Gastrocnemius medialis (tissue), 4 donors: ENCODE measurements at regions not wholly inside any gene's neighbourhood (a gene's known extent, or its start where the extent isn't known, plus 50 kb on each side); places are given as distances from the start of the nearest gene placed in this dataset.
"Not testable (repeated sequence)": the region's sequence is repeated elsewhere in the genome, so short reads cannot be mapped to it uniquely, and the experiment has no call there.

Source experiments
- ATAC-seq, 2 donors: fragments of 150-250 bp; one replicate each; pipeline ENCODE4 v1.9.1; 2016
- DNase-seq, 2 donors: peaks; one replicate each; pipeline ENCODE4 v3.0.0-alpha.2; 2019
- H3K27ac ChIP-seq, 4 donors: fragments of 200-600 bp; sonication (generic); 1 replicate in 1 of 4; 2 replicates in 3 of 4; pipeline ENCODE4 v1.5.1; 2016 to 2018; ENCODE audit warnings: mild to moderate bottlenecking in 2 of 4, moderate library complexity in 1 of 4
- H3K27me3 ChIP-seq, 3 donors: fragments of 200-600 bp; sonication (generic) in 2 of 3; 1 replicate in 1 of 3; 2 replicates in 2 of 3; pipeline versions ENCODE4 v1.5.1 to v1.6.0; 2016 to 2019; ENCODE audit warnings: mild to moderate bottlenecking in 1 of 3, moderate library complexity in 1 of 3
- H3K36me3 ChIP-seq, 2 donors: fragments of 200-600 bp; sonication (generic) in 1 of 2; one replicate each; pipeline ENCODE4 v1.5.1; 2017 to 2018
- H3K4me1 ChIP-seq, 2 donors: fragments of 200-600 bp; sonication (generic) in 1 of 2; one replicate each; pipeline ENCODE4 v1.5.1; 2016 to 2017; ENCODE audit warnings: mild to moderate bottlenecking in 2 of 2
- H3K4me3 ChIP-seq, 4 donors: fragments of 200-600 bp; sonication (generic) in 3 of 4; 1 replicate in 1 of 4; 2 replicates in 3 of 4; pipeline ENCODE4 v1.5.1; 2016 to 2019; ENCODE audit warnings: mild to moderate bottlenecking in 2 of 4
- H3K9me3 ChIP-seq, 3 donors: fragments of 200-600 bp; sonication (generic) in 2 of 3; 1 replicate in 1 of 3; 2 replicates in 2 of 3; pipeline ENCODE4 v1.5.1; 2016 to 2019
- POLR2A ChIP-seq, 2 donors: fragments of 450-650 bp; IDR thresholded peaks; one replicate each; pipeline ENCODE4 v1.6.1; 2017; ENCODE audit warnings: antibody characterized with exemption in 2 of 2, mild to moderate bottlenecking in 2 of 2, moderate library complexity in 2 of 2
- in situ Hi-C, 4 donors: fragments of 200-750 bp; cut with MboI; loops; one replicate each; pipeline versions ENCODE4 v1.15.0 to v1.8.0; 2017; ENCODE audit warnings: low sequenced_read_pairs in 4 of 4
- intact Hi-C: fragments of 100-400 bp; cut with DNase I; formaldehyde crosslinking; loops from one replicate; pipeline ENCODE4 v1.15.1; 2023; ENCODE audit warnings: low total_unique reads
- TF ChIP-seq, protein P1 (sequence below), 5 experiments: fragments of 450-650 bp in 3 of 5; fragments of 200-600 bp in 2 of 5; sonication (generic) in 2 of 5; IDR thresholded peaks in 4 of 5; conservative IDR thresholded peaks in 1 of 5; 1 replicate in 4 of 5; 2 replicates in 1 of 5; pipeline ENCODE4 v1.5.1; 2016 to 2019; ENCODE audit warnings: antibody characterized with exemption in 5 of 5, mild to moderate bottlenecking in 3 of 5, moderate library complexity in 3 of 5

DNA sequence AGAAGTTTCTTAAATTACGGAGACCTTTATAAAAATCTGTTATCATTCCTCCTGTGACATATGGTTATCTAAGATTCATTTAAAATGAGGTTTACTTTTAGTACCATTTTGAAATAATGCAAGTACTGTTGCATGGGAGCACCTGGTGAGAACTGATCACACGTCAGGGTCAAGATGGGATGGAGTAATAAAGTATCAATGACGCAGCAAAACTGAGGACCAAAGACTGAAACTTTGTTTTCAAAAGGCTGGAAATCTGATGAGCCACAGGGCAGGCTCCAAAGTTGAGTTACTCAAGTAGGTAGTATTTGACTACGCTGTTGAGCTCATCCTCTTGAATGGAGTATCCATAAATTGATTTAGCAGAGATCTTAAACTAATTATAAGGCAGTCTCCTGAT, 411.9 kb upstream of the ZNF804A start:
- no peak for ATAC-seq
- Histone ChIP-seq H3K27me3 (no peaks in the 10 kb centered on the region), H3K27ac (no peak overlapping the region), H3K36me3 (no peaks in the 10 kb centered on the region), H3K9me3 (peaks cover 0 to 2% (median 0%) of the 10 kb centered on the region in 3 donors), H3K4me1 (no peaks in the 10 kb centered on the region), H3K4me3 (no peak overlapping the region)
- in situ Hi-C loops (no loop called here), intact Hi-C loops (no loop called here)
- DNase-seq: no peak
- TF ChIP-seq, protein P1, sequence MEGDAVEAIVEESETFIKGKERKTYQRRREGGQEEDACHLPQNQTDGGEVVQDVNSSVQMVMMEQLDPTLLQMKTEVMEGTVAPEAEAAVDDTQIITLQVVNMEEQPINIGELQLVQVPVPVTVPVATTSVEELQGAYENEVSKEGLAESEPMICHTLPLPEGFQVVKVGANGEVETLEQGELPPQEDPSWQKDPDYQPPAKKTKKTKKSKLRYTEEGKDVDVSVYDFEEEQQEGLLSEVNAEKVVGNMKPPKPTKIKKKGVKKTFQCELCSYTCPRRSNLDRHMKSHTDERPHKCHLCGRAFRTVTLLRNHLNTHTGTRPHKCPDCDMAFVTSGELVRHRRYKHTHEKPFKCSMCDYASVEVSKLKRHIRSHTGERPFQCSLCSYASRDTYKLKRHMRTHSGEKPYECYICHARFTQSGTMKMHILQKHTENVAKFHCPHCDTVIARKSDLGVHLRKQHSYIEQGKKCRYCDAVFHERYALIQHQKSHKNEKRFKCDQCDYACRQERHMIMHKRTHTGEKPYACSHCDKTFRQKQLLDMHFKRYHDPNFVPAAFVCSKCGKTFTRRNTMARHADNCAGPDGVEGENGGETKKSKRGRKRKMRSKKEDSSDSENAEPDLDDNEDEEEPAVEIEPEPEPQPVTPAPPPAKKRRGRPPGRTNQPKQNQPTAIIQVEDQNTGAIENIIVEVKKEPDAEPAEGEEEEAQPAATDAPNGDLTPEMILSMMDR (IDR thresholded peaks at IDR 0.05 in 4 of 5, conservative IDR thresholded peaks at IDR 0.05 in 1 of 5): no peak
- TF ChIP-seq POLR2A (IDR thresholded peaks at IDR 0.05): no peak

DNA sequence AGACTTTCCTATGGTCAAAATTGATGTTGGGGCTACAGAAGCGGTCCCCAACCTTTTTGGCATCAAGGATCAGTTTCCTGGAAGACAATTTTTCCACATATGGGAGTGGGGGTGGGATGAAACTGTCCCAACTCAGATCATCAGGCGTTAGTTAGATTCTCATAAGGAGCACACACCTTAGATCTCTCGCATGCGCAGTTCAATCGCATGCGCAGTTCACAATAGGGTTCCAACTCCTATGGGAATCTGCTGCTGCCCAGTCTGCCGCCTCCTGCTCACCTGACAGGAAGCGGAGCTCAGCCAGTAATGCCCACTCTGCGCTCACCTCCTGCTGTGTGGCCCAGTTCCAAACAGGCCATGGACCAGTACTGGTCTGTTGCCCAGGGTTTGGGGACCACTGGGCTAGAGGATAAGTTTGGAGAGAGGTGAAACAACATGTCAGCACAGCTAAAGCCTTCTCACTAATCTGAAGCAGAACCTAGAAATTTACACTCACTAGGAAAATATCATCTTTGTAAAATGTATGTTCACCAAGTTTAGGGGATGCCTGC, 410.8 kb upstream of the ZNF804A start:
- in situ Hi-C loops: no loop called here

DNA sequence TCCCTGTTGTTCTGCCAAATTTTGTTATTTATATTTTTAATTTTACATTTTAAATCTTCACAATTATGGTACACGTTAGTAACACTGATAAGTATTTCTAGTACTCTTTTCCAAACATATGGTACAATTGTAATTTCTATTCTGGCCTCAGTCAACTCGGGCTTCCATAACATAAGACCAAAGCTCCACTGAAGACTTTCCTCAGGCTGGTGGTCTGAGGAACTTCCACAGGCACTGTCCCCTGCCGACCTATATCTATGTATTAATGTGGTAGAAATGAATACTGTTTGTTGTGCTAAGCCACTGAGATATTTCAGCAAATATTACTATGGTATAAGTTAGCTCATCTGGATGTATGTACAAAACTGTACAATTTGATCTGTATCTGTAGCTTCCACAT, 407.6 kb upstream of the ZNF804A start:
- no peak overlapping the region for H3K4me3 ChIP-seq
- no peaks in the 10 kb centered on the region for H3K36me3 ChIP-seq
- H3K4me1 ChIP-seq: no peaks in the 10 kb centered on the region
- no peaks in the 10 kb centered on the region for H3K9me3 ChIP-seq
- no peaks in the 10 kb centered on the region for H3K27me3 ChIP-seq
- H3K27ac ChIP-seq: no peak overlapping the region
- intact Hi-C loops (no loop called here), in situ Hi-C loops (no loop called here)
- TF ChIP-seq, protein P1 (IDR thresholded peaks at IDR 0.05 in 4 of 5, conservative IDR thresholded peaks at IDR 0.05 in 1 of 5): no peak
- TF ChIP-seq POLR2A (IDR thresholded peaks at IDR 0.05): no peak
- ATAC-seq (no peak), DNase-seq (no peak)

More for the DNA sequence above, 410.8 kb upstream of the ZNF804A start:
- H3K36me3 ChIP-seq: no peaks in the 10 kb centered on the region
- ATAC-seq (no peak), DNase-seq (no peak)
- TF ChIP-seq, protein P1 (IDR thresholded peaks at IDR 0.05 in 4 of 5, conservative IDR thresholded peaks at IDR 0.05 in 1 of 5): no peak
- no peak for TF ChIP-seq POLR2A (IDR thresholded peaks at IDR 0.05)
- no peaks in the 10 kb centered on the region for H3K9me3 ChIP-seq
- no peaks in the 10 kb centered on the region for H3K27me3 ChIP-seq
- H3K27ac ChIP-seq: no peak overlapping the region
- H3K4me1 ChIP-seq: no peaks in the 10 kb centered on the region
- intact Hi-C loops: no loop called here
- H3K4me3 ChIP-seq: no peak overlapping the region

DNA sequence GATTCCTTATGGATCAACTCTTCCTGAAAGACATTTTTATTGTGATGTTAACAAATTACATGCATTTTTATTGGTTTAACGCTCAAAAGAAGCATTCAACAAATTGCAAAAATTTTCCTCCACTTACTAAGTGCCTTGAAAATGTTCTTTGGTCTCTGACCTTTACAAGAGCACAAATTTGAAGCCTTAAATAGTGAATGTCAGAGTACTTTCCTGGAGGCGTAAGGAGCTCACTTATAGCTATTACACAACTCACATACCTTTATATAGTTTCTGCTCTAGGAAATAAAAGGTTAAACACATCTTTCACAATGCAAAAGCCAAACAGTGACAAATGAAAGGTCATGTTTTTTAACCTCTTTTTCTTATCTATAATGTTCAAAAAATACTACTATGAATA, 405.7 kb upstream of the ZNF804A start:
- no peaks in the 10 kb centered on the region for H3K9me3 ChIP-seq
- no peaks in the 10 kb centered on the region for H3K27me3 ChIP-seq
- H3K27ac ChIP-seq: no peak overlapping the region
- H3K4me1 ChIP-seq: no peaks in the 10 kb centered on the region
- in situ Hi-C loops (no loop called here), intact Hi-C loops (no loop called here)
- no peak overlapping the region for H3K4me3 ChIP-seq
- H3K36me3 ChIP-seq: no peaks in the 10 kb centered on the region
- no peak for TF ChIP-seq POLR2A (IDR thresholded peaks at IDR 0.05)
- TF ChIP-seq, protein P1 (IDR thresholded peaks at IDR 0.05 in 4 of 5, conservative IDR thresholded peaks at IDR 0.05 in 1 of 5): no peak
- ATAC-seq: no peak
- DNase-seq: no peak

DNA sequence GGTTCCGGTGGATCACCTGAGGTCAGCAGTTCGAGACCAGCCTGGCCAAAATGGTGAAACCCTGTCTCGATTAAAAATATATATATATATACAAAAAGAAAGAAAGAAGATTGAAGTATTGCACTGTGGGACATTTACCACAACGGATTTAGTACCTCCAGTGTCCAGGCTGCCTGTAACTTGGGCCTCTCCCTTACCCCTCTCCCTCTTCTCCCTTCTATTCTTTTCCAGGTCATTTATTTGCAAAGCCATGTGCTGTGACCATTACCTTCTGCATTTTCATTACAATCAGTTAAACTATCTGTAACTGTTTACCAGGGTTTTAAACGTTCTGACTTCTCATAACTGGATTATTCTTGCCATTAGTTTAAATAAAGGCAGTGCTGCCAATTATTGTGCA, 400.9 kb upstream of the ZNF804A start:
- no peak overlapping the region for H3K27ac ChIP-seq
- H3K4me3 ChIP-seq: no peak overlapping the region
- TF ChIP-seq, protein P1 (IDR thresholded peaks at IDR 0.05 in 4 of 5, conservative IDR thresholded peaks at IDR 0.05 in 1 of 5): no peak
- no peak for TF ChIP-seq POLR2A (IDR thresholded peaks at IDR 0.05)
- in situ Hi-C loops: no loop called here
- no peaks in the 10 kb centered on the region for H3K36me3 ChIP-seq
- DNase-seq: no peak
- no peak for ATAC-seq
- H3K27me3 ChIP-seq: no peaks in the 10 kb centered on the region
- no peaks in the 10 kb centered on the region for H3K9me3 ChIP-seq
- intact Hi-C loops: no loop called here
- H3K4me1 ChIP-seq: no peaks in the 10 kb centered on the region

DNA sequence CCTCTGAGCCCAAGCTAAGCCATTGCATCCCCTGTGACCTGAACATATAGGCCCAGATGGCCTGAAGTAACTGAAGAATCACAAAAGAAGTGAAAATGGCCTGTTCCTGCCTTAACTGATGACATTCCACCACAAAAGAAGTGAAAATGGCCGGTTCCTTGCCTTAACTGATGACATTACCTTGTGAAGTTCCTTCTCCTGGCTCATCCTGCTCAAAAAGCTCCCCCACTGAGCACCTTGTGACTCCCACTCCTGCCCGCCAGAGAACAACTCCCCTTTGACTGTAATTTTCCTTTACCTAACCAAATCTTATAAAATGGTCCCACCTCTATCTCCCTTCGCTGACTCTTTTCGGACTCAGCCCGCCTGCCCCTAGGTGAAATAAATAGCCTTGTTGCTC, 399.5 kb upstream of the ZNF804A start:
- intact Hi-C loops, DNase-seq, in situ Hi-C loops, H3K27ac ChIP-seq, H3K27me3 ChIP-seq, H3K36me3 ChIP-seq, H3K4me3 ChIP-seq, ATAC-seq, H3K9me3 ChIP-seq, H3K4me1 ChIP-seq: not testable (repeated sequence)
